Ishikawa (cell line): ENCODE measurements at regions not wholly inside any gene's neighbourhood (a gene's known extent, or its start where the extent isn't known, plus 50 kb on each side); places are given as distances from the start of the nearest gene placed in this dataset.

Experiments
- CEBPB ChIP-seq: IDR thresholded peaks from 2 replicates; pipeline ENCODE4 v1.6.1; 2012
- CREB1 ChIP-seq: IDR thresholded peaks from 2 replicates; pipeline ENCODE4 v1.6.1; 2012; ENCODE audit warnings: low read depth
- EGR1 ChIP-seq: IDR thresholded peaks from 2 replicates; pipeline ENCODE4 v1.6.1; 2012
- EP300 ChIP-seq: IDR thresholded peaks from 2 replicates; pipeline ENCODE4 v1.6.1; 2012; ENCODE audit warnings: borderline replicate concordance
- FOXM1 ChIP-seq: IDR thresholded peaks from 2 replicates; pipeline ENCODE4 v1.6.1; 2012; ENCODE audit warnings: low read depth, borderline replicate concordance
- NFIC ChIP-seq: IDR thresholded peaks from 2 replicates; pipeline ENCODE4 v1.6.1; 2012
- RAD21 ChIP-seq: IDR thresholded peaks from 2 replicates; pipeline ENCODE4 v1.6.1; 2012; ENCODE audit warnings: low read depth
- TAF1 ChIP-seq: IDR thresholded peaks from 2 replicates; pipeline ENCODE4 v1.6.1; 2012; ENCODE audit warnings: low read depth, mild to moderate bottlenecking
- TCF12 ChIP-seq: IDR thresholded peaks from 2 replicates; pipeline ENCODE4 v1.6.1; 2012; ENCODE audit warnings: low read depth
- TEAD4 ChIP-seq: IDR thresholded peaks from 2 replicates; pipeline ENCODE4 v1.6.1; 2012
- YY1 ChIP-seq: IDR thresholded peaks from 2 replicates; pipeline ENCODE4 v1.6.1; 2012; ENCODE audit warnings: low read depth
- ZBTB7A ChIP-seq: IDR thresholded peaks from 2 replicates; pipeline ENCODE4 v1.6.1; 2012; ENCODE audit warnings: low read depth
- TF ChIP-seq, protein P1 (sequence below): IDR thresholded peaks from 2 replicates; pipeline ENCODE4 v1.6.1; 2012
- TF ChIP-seq, protein P2 (sequence below): IDR thresholded peaks from 2 replicates; pipeline ENCODE4 v1.6.1; 2012
- TF ChIP-seq, protein P3 (sequence below): IDR thresholded peaks from 2 replicates; pipeline ENCODE4 v1.6.1; 2012; ENCODE audit warnings: low read depth, mild to moderate bottlenecking

DNA sequence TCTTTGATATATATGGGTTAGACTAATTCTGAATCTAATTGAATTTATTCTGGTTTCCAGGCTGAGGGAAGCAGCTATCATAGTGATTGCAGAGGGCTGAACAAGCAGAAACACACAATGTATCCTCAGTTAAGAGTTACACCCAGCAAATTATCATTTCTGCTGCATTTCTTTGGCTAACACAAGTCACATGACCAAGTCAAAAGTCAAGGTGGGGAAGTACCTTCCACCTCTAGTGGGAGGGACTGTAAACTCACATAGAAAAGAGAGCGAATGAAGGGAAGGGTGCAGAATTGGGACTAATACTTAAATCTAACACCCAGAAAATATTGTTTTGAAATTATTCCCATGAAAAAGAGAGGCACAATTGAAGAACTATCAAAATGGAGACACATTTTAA lies 719.7 kb upstream of the MMS22L start:
- TF ChIP-seq NFIC (no peak), ZBTB7A (no peak), YY1 (no peak), CREB1 (no peak), EP300 (no peak), TCF12 (no peak)
- TF ChIP-seq, protein P1, sequence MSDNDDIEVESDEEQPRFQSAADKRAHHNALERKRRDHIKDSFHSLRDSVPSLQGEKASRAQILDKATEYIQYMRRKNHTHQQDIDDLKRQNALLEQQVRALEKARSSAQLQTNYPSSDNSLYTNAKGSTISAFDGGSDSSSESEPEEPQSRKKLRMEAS, result no peak
- TF ChIP-seq, protein P2, sequence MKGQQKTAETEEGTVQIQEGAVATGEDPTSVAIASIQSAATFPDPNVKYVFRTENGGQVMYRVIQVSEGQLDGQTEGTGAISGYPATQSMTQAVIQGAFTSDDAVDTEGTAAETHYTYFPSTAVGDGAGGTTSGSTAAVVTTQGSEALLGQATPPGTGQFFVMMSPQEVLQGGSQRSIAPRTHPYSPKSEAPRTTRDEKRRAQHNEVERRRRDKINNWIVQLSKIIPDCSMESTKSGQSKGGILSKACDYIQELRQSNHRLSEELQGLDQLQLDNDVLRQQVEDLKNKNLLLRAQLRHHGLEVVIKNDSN, result no peak

DNA sequence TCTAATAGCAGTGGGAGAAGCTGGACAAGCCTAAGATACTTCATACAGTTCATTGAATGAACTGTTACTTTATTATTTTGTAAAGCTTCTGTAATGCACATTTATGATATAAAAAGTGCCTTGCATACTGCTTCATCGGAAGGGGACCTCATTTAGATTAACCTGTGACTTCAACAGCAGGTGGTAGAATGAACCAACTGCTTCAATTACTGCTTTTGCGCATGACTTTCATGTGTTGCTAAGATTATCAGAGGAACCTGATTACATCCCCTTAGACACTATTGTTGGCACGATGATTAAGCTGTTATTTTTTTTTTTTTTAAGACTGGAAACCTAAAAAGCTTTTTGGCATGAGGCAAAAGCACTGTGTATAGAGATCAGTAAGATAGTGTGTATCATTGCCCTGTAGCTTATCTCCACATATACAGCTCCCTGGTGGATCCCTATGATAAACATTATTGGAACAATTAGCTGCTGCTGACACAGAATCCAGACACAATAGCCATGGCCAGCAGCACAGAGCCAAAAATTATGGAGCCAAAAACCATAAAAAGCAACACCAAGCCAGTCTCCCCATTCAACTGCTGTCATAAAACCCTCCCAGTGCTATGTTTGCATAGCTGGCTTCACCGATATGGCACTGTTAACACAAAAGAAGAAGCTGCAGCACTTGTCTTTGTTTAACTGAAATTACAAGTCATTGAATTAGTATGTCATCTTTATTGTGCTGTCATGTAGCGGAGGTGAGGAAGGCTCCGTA lies 731.6 kb upstream of the MMS22L start:
- TF ChIP-seq TEAD4, result no peak
- no peak for TF ChIP-seq NFIC
- no peak for TF ChIP-seq ZBTB7A

DNA sequence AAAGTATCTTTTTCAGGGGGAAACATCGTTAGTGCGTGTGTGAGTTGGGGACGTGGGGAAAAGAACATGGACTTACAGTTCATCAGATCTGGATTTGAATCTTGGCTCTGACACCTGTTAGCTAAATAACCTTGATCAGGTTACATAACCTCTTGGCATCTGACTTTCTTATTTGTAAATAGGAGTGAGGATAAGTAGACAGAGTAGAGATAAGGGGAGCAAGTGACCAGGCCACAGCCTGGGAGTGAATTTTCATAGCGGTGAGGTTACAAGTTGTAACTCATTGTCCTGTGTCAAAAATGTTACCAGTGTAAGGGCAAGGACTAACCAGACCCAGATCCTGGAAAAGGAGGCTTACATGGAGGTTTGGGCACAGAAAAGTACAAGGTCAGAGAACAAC lies 733.5 kb upstream of the MMS22L start:
- no peak for TF ChIP-seq CEBPB
- no peak for TF ChIP-seq ZBTB7A

DNA sequence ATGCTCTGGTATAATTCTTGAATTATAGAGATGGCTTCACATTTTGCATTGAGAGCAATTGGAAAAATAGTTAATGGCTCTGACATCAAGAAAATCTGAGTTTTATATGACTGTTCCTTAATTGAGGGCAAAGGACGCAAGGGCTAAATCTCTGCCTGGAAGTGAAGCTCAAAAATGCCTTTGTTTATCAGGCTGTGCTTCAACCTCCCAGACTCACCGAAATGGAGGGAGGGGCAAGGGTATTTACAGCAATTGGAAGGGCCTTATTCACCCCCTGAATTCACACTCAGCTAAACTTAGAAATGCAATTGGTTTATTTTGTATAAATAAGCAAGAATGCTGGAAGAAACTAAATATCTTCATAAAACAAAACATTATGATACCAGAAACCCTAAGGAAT lies 737.2 kb upstream of the MMS22L start:
- TF ChIP-seq TAF1, result no peak
- no peak for TF ChIP-seq RAD21
- no peak for TF ChIP-seq EGR1
- TF ChIP-seq, protein P2, result no peak
- TF ChIP-seq, protein P3, sequence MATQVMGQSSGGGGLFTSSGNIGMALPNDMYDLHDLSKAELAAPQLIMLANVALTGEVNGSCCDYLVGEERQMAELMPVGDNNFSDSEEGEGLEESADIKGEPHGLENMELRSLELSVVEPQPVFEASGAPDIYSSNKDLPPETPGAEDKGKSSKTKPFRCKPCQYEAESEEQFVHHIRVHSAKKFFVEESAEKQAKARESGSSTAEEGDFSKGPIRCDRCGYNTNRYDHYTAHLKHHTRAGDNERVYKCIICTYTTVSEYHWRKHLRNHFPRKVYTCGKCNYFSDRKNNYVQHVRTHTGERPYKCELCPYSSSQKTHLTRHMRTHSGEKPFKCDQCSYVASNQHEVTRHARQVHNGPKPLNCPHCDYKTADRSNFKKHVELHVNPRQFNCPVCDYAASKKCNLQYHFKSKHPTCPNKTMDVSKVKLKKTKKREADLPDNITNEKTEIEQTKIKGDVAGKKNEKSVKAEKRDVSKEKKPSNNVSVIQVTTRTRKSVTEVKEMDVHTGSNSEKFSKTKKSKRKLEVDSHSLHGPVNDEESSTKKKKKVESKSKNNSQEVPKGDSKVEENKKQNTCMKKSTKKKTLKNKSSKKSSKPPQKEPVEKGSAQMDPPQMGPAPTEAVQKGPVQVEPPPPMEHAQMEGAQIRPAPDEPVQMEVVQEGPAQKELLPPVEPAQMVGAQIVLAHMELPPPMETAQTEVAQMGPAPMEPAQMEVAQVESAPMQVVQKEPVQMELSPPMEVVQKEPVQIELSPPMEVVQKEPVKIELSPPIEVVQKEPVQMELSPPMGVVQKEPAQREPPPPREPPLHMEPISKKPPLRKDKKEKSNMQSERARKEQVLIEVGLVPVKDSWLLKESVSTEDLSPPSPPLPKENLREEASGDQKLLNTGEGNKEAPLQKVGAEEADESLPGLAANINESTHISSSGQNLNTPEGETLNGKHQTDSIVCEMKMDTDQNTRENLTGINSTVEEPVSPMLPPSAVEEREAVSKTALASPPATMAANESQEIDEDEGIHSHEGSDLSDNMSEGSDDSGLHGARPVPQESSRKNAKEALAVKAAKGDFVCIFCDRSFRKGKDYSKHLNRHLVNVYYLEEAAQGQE, result no peak
- no peak for TF ChIP-seq TCF12
- no peak for TF ChIP-seq TEAD4
- TF ChIP-seq YY1, result no peak
- TF ChIP-seq ZBTB7A, result no peak
- no peak for TF ChIP-seq NFIC

DNA sequence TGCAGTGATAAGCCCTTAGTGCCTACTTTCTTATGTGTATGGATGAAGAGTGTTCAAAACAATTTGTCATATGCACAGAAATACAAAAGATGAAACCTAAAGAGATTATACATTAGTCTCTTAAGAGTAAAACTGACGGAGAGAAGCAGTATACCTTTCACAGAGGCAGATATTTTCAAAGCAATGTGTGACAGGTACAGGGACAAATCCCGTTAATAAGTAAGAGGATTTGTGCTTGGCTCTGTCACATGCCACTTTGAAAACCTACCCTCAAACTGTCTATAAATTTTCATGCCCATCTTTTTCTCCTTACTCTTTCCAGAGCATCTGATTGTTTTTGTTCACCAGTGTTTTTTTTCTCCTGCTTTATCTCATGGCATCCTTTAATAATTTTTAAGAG lies 741.3 kb upstream of the MMS22L start:
- TF ChIP-seq YY1 (no peak), RAD21 (no peak), ZBTB7A (no peak), EGR1 (no peak), NFIC (no peak), FOXM1 (no peak), TEAD4 (no peak), EP300 (no peak), TCF12 (no peak), CEBPB (no peak), TAF1 (no peak), CREB1 (no peak)
- TF ChIP-seq, protein P1, result no peak
- TF ChIP-seq, protein P3, result no peak
- TF ChIP-seq, protein P2, result no peak

DNA sequence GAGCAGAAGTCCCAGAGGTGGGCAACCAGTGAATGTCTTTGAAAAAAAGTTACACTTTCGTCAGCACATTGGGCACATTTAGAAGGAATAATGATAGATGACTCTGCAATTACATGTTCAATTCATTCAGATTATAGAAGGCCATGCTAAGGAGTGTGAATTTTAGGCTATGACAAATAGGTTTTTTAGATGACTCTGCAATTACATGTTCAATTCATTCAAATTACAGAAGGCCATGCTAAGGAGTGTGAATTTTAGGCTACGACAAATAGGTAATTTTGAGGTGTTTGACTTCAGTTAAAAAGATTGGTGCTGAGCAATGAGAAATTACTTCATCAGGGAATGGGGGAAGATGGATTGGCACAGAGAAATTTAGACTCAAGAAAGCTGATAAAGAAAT lies 744.9 kb upstream of the MMS22L start:
- TF ChIP-seq EP300 (no peak), TCF12 (no peak), EGR1 (no peak), NFIC (no peak), ZBTB7A (no peak), TEAD4 (no peak), FOXM1 (no peak), RAD21 (no peak), CEBPB (no peak), TAF1 (no peak), YY1 (no peak), CREB1 (no peak)
- TF ChIP-seq, protein P2, result no peak
- TF ChIP-seq, protein P3, result no peak
- TF ChIP-seq, protein P1, result no peak
